Epithelial cell of prostate (primary cell): ENCODE measurements at regions not wholly inside any gene's neighbourhood (a gene's known extent, or its start where the extent isn't known, plus 50 kb on each side); places are given as distances from the start of the nearest gene placed in this dataset.

ENCODE experiments used
- DNase-seq: peaks from one replicate; pipeline ENCODE4 v3.0.0-alpha.2; 2011; ENCODE audit warnings: low read depth, low spot score
- H3K27ac ChIP-seq: fragments of 450-650 bp; 2 replicates; pipeline ENCODE4 v1.5.1; 2017; ENCODE audit warnings: mild to moderate bottlenecking

- DNase-seq, result no peak
- H3K27ac ChIP-seq, result no peak overlapping the region
These were observed 64.6 kb downstream of the TSPAN17 start for GRCh38 chr5:176711883-176712282.

- no peak overlapping the region for H3K27ac ChIP-seq
- no peak for DNase-seq
These were observed 65.4 kb downstream of the TSPAN17 start for GRCh38 chr5:176712546-176713304.

GRCh38 chr5:176713409-176713808, 66.1 kb downstream of the TSPAN17 start:
- no peak for DNase-seq
- H3K27ac ChIP-seq, result no peak overlapping the region

DNA sequence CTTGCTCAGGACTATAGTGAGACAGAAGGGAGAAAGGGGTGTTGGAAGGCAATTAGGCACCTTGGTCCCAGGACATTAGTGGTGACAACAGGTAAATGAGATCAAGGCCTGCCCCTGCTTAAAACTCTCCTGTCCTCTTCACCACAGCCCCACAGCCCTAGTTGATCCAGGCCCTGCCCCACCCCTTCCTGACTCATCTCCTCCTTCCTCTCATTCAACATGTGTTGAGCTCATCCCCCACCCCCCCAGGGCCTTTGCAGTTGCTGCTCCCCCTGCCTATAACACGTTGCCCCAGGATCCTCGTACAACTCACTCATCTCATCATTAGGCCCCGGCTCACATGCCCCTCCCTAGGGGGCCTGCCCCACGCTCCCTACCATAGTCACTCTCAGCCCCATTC, 66.8 kb downstream of the TSPAN17 start:
- H3K27ac ChIP-seq, result no peak overlapping the region
- DNase-seq, result no peak

DNA sequence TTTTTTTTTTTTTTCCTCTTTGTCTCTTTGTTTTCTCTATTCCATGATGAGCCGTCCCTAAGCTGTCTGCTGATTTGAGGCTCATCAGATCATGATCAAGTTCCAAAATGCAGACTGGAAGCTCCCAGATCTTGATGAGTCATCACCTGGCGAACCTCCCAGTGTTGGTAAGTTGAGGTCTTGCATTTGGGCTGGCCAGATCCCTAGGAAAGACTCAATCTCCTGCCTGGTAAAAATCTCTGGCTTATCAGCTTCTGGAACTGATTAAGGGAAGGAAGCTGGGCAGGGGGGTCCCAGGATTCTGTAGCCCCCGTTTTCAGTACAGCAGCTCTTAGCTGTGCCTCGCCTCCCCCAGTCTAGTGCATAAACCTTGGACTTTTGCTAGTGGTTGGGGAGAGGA, 69.0 kb downstream of the TSPAN17 start:
- H3K27ac ChIP-seq, result no peak overlapping the region
- DNase-seq, result peak; percentile 33

DNA sequence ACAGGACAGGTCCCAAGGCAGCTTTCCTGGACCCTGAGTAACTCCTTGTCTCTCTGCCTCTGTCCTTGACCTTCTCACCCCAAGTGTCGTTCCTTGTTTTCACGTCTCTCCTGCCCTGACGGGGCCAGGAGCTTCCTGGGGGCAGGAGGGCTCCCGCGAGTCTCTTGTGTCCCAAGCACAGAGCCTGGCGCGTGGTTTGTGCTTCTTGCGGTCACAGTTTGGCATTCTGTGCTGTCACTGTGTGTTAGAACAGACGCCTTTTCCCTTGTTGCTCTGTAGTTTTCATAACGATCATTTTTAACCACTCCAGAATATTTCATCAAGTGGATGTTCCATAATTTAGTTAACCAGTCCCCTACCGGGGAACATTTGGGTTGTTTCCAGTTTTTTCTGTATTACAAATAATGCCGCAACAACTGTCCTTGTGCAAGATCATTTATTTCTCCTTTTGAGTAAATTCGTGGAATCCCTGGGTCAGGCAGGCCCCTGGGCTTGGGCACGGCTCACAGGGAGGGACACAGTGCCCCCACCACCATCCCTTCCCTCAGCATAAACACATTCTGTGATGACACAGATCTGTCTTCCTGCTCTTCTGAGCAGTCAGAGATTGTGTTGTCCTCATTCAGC, 71.9 kb downstream of the TSPAN17 start:
- no peak overlapping the region for H3K27ac ChIP-seq
- no peak for DNase-seq

GRCh38 chr5:176721509-176721908, 74.2 kb downstream of the TSPAN17 start:
- DNase-seq, result no peak
- H3K27ac ChIP-seq, result no peak overlapping the region

- DNase-seq, result no peak
- H3K27ac ChIP-seq, result no peak overlapping the region
These were observed 75.5 kb downstream of the TSPAN17 start for GRCh38 chr5:176722757-176723156.

GRCh38 chr5:176723440-176723839, 76.2 kb downstream of the TSPAN17 start:
- no peak for DNase-seq
- H3K27ac ChIP-seq, result no peak overlapping the region

- no peak overlapping the region for H3K27ac ChIP-seq
- DNase-seq, result no peak
These were observed 77.2 kb downstream of the TSPAN17 start for GRCh38 chr5:176724472-176724871.

DNA sequence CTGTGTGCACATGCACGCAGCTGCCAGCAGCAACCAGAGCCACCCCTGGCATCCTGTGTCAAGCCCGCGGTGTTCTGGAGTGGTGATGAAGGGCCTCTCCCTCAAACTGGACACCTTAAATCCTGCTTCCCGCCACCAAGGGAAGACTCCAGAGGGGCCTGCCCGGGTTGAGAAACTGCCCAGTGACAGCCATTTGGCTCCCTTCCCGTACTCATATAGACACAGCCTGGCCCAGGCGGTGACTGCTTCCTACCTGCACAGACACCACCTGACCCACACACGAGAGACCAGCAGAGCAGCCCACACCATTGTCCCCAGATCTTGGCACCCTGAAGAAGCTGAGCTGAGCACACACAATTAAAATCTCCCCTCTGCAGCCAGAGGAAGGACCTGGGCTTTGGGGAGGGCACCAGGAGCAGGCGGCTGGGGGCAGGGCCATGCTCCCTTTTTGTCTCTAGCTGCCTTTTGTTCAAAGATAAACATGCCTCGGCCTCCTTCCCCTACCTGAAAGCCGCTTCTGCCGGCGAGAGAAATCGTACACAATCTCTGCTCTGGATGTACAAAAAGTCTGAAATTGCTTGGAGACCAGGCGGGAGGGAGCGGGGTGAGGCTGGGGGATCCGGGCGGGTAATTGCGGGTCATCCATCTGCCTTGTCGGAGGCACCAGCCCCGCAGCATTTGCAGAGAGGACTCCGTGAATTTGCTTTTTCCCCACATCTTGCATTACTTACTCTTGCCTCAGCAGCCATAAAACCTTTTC, 78.4 kb downstream of the TSPAN17 start:
- no peak for DNase-seq
- no peak overlapping the region for H3K27ac ChIP-seq

DNA sequence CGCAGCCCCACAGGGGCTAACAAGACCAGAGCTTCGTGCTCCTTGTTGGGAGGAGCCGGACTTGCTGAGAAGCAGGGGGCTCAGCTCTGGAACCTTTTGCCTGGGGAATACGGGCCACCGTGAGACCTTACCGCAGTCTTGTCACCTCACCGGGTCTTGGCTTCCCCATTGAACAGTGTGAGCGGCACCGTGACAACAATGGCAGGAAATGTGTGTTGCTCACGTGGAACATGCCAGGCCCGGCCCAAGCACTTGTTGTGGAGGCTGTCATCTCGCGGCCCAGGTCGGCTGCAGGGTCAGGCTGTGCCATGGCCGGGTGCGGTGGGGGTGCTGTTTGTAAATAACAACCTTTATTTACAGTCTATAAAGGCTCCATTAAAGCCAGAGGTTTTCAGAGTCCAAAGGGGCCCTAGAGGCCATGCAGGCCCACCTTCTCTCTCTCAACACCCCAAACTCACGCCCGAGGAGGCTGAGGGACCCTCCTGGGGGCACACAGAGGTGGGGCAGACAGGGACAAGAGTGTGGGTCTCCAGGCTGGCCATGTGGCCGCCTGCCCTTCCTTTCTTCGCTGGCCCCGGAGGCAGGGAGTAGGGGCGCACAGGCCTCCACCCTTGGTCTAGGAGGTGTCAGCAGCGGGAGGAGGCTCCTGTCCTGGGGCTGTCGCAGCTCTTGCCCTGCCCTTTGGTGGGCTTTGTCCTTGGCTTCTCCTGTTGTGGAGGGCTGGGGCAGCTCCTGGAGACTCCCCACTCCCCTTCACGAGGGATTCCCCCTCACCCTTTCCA, 79.7 kb downstream of the TSPAN17 start:
- no peak for DNase-seq

GRCh38 chr5:176727528-176727900, 80.2 kb downstream of the TSPAN17 start:
- no peak for DNase-seq
- no peak overlapping the region for H3K27ac ChIP-seq

More for the DNA sequence above, 79.7 kb downstream of the TSPAN17 start:
- no peak overlapping the region for H3K27ac ChIP-seq

DNA sequence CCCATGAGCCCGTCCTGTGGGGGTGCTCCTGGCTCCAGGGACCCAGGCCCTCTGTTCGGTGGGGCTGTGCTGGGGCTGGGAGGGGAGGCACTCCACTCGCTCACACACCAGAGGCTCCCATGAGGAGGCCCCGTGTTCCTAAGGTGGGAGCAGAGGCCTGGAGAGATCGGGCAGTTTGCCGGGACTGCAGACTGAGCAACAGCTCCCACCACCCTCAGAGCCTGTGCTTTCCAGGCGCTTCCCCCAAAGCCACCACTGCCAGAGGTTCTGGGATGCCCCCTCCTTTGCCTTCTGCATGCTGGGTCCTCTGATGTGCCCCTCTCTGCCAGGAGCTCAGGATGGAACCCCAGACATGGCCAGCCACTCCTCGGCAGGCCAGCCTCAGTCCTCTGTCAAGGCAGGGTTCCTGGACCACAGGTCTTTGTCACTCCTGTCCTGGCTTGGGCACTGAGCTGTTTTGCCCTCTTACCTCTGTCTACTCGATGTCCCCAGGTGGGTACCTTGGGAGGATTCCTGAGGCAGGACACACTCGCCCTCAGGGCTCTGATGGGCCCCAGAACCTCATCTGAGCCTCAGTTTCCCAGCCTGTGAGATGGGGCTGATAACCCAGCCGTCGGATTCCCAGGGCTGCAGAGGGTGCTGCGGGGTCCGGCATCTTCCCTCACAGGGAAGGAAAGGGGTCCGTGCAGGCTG, 80.8 kb downstream of the TSPAN17 start:
- DNase-seq, result no peak
- H3K27ac ChIP-seq, result no peak overlapping the region

DNA sequence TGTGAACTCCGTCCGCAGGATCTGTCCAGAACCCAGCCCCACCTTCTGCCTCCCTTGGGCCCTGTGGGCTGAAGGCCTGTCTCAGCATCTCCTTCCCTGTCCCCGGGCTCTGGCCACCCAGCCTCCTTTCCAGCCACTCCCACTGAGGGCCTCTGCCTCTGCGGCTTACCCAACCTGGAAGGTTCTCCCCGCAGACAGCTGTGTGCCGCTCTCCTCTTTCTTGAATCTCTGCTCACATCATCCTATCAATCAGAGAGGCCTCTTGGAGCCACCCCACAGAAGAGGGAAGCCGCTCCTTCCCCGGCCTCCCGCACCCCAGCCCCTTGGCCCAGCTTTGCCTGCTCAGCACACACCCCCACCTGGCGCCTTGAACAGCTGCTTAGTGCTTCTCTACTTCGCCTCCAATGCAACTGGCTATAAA, 81.5 kb upstream of the UNC5A start:
- no peak for DNase-seq
- no peak overlapping the region for H3K27ac ChIP-seq

GRCh38 chr5:176730815-176731475, 79.4 kb upstream of the UNC5A start:
- H3K27ac ChIP-seq, result no peak overlapping the region
- no peak for DNase-seq

DNA sequence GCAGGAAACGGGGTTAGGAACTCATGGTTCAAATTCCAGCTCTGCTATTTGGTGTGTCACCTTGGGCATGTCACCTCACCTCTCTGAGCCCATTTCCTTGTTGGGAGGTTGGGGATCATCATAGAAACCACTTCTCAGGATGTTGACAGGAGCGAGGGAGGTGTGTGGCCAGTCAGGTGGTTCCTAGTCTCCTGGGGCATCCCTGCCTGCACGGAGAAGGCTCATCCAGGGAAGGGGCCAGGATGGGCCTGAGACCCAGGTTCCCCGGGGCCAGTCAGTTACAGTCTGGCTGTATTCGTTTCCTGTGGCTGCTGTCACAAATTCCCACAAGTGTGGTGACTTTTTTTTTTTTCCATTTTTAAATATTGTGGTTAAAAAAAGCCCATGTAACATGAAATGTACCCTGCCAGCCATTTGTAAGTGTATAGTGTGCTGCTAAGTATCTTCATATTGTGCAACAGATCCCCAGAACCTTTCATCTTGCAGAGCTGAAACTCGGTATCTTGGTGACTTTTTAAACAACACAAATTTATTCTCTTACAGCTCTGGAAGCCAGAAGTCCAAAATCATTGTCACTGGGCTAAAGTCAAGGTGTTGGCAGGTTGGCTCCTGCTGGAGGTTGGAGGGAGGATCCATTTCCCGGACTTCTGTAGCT, 78.7 kb upstream of the UNC5A start:
- no peak overlapping the region for H3K27ac ChIP-seq
- no peak for DNase-seq

DNA sequence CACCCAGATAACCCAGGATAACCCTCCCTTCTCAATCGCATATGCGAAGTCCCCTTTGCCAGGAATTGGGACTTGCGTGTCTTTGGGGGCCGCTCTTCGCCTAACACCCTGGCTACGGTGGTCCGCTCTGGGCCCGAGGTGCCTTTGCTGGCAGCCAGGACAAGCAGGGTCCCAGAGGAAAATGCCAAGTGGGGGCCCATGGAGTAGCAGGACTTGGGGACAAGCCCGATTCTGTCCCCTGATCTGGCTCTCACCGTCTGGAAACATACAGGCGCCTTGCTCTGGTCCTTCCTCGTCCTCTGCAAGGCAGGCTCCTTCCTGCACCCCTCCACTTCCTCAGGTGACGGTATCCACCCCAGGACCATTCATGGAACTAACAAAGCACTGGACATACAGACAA, 78.1 kb upstream of the UNC5A start:
- no peak overlapping the region for H3K27ac ChIP-seq
- DNase-seq, result no peak
